Spleen (tissue), 7 donors: ENCODE measurements at regions not wholly inside any gene's neighbourhood (a gene's known extent, or its start where the extent isn't known, plus 50 kb on each side); places are given as distances from the start of the nearest gene placed in this dataset.
A peak's percentile ranks its signal among the peaks of the same experiment; 100 is the strongest.

Experiments
- POLR2A ChIP-seq, 3 donors: fragments of 450-650 bp; IDR thresholded peaks; one replicate each; pipeline ENCODE4 v1.5.1; 2017; ENCODE audit warnings: antibody characterized with exemption in 3 of 3, mild to moderate bottlenecking in 1 of 3
- POLR2AphosphoS5 ChIP-seq, 3 donors: sonication (generic); formaldehyde crosslinking; IDR thresholded peaks; one replicate each; pipeline ENCODE4 v1.5.1; 2017; ENCODE audit warnings: antibody characterized with exemption in 3 of 3
- TF ChIP-seq, protein P1 (sequence below), 11 experiments: fragments of 200-600 bp in 7 of 11; fragments of 450-650 bp in 4 of 11; sonication (generic) in 4 of 11; IDR thresholded peaks in 8 of 11; conservative IDR thresholded peaks in 3 of 11; 1 replicate in 7 of 11; 2 replicates in 4 of 11; pipeline versions ENCODE4 v1.4.0 to v1.8.0; 2016 to 2021; ENCODE audit warnings: antibody characterized with exemption in 11 of 11, inconsistent platforms in 4 of 11, mild to moderate bottlenecking in 1 of 11
- donor health status: DM: no; HTN: no; CAD: no; lungs with moderate emphysema.
- donor health status: DM: no; HTN: no; CAD: no.
- donor health status: DM: no; HTN: no; CAD: no.

DNA sequence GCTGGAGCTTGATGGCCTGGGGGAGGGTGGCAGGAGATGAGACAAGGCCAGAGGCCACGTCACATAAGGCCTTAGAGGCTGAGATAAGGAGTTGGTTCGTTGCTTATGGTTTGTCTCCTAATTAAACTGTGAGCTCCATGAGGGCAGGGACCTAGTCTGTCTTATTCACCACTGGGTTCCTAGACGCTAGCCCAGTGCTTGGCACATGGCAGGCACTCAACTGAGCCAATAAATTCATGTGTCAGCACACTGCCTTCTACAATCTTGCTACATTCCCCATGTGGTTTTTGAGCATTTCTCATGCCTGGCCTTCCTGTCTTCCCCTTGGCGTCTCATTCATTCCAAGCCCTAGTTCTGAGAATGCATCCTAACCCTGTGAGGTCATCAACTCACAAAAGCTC, 92.5 kb upstream of the MED13L start:
- TF ChIP-seq POLR2A (IDR thresholded peaks at IDR 0.05) (no peak), POLR2AphosphoS5 (IDR thresholded peaks at IDR 0.05) (peak in 1 of 3 donors; percentile 38)
- TF ChIP-seq, protein P1, sequence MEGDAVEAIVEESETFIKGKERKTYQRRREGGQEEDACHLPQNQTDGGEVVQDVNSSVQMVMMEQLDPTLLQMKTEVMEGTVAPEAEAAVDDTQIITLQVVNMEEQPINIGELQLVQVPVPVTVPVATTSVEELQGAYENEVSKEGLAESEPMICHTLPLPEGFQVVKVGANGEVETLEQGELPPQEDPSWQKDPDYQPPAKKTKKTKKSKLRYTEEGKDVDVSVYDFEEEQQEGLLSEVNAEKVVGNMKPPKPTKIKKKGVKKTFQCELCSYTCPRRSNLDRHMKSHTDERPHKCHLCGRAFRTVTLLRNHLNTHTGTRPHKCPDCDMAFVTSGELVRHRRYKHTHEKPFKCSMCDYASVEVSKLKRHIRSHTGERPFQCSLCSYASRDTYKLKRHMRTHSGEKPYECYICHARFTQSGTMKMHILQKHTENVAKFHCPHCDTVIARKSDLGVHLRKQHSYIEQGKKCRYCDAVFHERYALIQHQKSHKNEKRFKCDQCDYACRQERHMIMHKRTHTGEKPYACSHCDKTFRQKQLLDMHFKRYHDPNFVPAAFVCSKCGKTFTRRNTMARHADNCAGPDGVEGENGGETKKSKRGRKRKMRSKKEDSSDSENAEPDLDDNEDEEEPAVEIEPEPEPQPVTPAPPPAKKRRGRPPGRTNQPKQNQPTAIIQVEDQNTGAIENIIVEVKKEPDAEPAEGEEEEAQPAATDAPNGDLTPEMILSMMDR (IDR thresholded peaks at IDR 0.05 in 8 of 11, conservative IDR thresholded peaks at IDR 0.05 in 3 of 11), result no peak
